HCT116 (cell line): ENCODE measurements at regions not wholly inside any gene's neighbourhood (a gene's known extent, or its start where the extent isn't known, plus 50 kb on each side); places are given as distances from the start of the nearest gene placed in this dataset.

Source experiments
- ATAC-seq: fragments of 200-7000 bp; cut with Tn5 transposase; 2 replicates; pipeline ENCODE4 v1.9.1; 2020; ENCODE audit warnings: mild to moderate bottlenecking, moderate library complexity
- BruUV-seq: library from RNA; stranded (reverse); fragments of 400-500 nt; replicated peaks from 2 replicates; lab custom pipeline; 2021; lab: Mats Ljungman, UMichigan
- CTCF ChIA-PET: fragments of 300-600 bp; sonication (Branson Sonifier 250); formaldehyde crosslinking; loops from one replicate; lab custom pipeline; 2021; ENCODE audit warnings: antibody characterized with exemption; lab: Charles Lee
- POLR2A ChIA-PET: fragments of 300-600, 350-600 bp; sonication (Branson Sonifier 250); formaldehyde crosslinking; loops from one replicate; lab custom pipeline; 2021; ENCODE audit warnings: antibody characterized with exemption; lab: Charles Lee
- RAD21 ChIA-PET, 2 experiments: fragments of 300-600 bp; sonication (Branson Sonifier 250); formaldehyde crosslinking; loops; one replicate each; lab custom pipeline; 2023; ENCODE audit warnings: low total read pairs in 2 of 2; ENCODE audit not compliant: uncharacterized antibody in 2 of 2, unreplicated experiment in 2 of 2, low non-redundant PET in 1 of 2; lab: Charles Lee
- DNase-seq: peaks from one replicate; pipeline ENCODE4 v3.0.0-alpha.2; 2010; ENCODE audit warnings: low read depth, low spot score
- H2AFZ ChIP-seq: fragments of 200-600 bp; shearing (Covaris generic), sonication (generic); 2 replicates; pipeline ENCODE4 v1.6.1; 2017; ENCODE audit warnings: low read depth, mixed run types, mixed read lengths, antibody characterized with exemption, low read length; ENCODE audit not compliant: poor library complexity, severe bottlenecking
- H3K27ac ChIP-seq: 2 replicates; pipeline ENCODE4 v1.5.1; 2012; ENCODE audit warnings: low read depth, low read length
- H3K27me3 ChIP-seq: fragments of 200-600 bp; sonication (generic); 2 replicates; pipeline ENCODE4 v1.6.1; 2016; ENCODE audit warnings: mixed run types, low read length, mixed read lengths; ENCODE audit not compliant: insufficient read depth
- H3K36me3 ChIP-seq, 2 experiments: fragments of 200-500 bp in 1 of 2; fragments of 200-600 bp in 1 of 2; sonication (Bioruptor generic) in 1 of 2; sonication (generic) in 1 of 2; 2 replicates each; pipeline versions ENCODE4 v1.5.1 to v1.6.1; 2014 to 2016; ENCODE audit warnings: low read length in 2 of 2, inconsistent platforms in 1 of 2, mixed read lengths in 1 of 2, mixed run types in 1 of 2; ENCODE audit not compliant: insufficient read depth in 2 of 2, control insufficient read depth in 1 of 2
- H3K4me1 ChIP-seq, 2 experiments: fragments of 200-600 bp in 1 of 2; sonication (generic) in 1 of 2; 2 replicates each; pipeline versions ENCODE4 v1.5.1 to v1.6.1; 2012 to 2017; ENCODE audit warnings: low read length in 2 of 2, inconsistent platforms in 1 of 2, mild to moderate bottlenecking in 1 of 2, mixed read lengths in 1 of 2, mixed run types in 1 of 2, moderate library complexity in 1 of 2; ENCODE audit not compliant: insufficient read depth in 2 of 2, control insufficient read depth in 1 of 2
- H3K4me2 ChIP-seq: fragments of 200-600 bp; sonication (generic); 2 replicates; pipeline ENCODE4 v1.6.1; 2017; ENCODE audit warnings: mixed run types, low read length, mixed read lengths
- H3K4me3 ChIP-seq, 2 experiments: fragments of 200-600 bp in 1 of 2; sonication (generic) in 1 of 2; replicated peaks in 1 of 2; 2 replicates each; pipeline ENCODE4 v1.5.1; 2011 to 2016; ENCODE audit warnings: low read length in 2 of 2, control low read depth in 1 of 2, low read depth in 1 of 2, mild to moderate bottlenecking in 1 of 2, mixed read lengths in 1 of 2, mixed run types in 1 of 2
- H3K79me2 ChIP-seq: fragments of 200-600 bp; sonication (generic); 2 replicates; pipeline ENCODE4 v1.6.1; 2017; ENCODE audit warnings: mild to moderate bottlenecking, mixed run types, low read length, moderate library complexity, mixed read lengths; ENCODE audit not compliant: insufficient read depth
- H3K9ac ChIP-seq: fragments of 200-600 bp; sonication (generic); 2 replicates; pipeline ENCODE4 v1.6.1; 2016; ENCODE audit warnings: low read length, mixed read lengths
- H3K9me2 ChIP-seq: fragments of 200-600 bp; sonication (generic), shearing (Covaris generic); 2 replicates; pipeline ENCODE4 v1.6.1; 2017; ENCODE audit warnings: mixed run types, mild to moderate bottlenecking, moderate library complexity; ENCODE audit not compliant: insufficient read depth
- H3K9me3 ChIP-seq, 2 experiments: fragments of 200-500 bp in 1 of 2; fragments of 200-600 bp in 1 of 2; sonication (Bioruptor generic) in 1 of 2; sonication (generic) in 1 of 2; 2 replicates each; pipeline ENCODE4 v1.6.1; 2014 to 2017; ENCODE audit warnings: low read length in 2 of 2, mixed read lengths in 2 of 2, inconsistent platforms in 1 of 2, low read depth in 1 of 2, mild to moderate bottlenecking in 1 of 2, mixed run types in 1 of 2, moderate library complexity in 1 of 2; ENCODE audit not compliant: control insufficient read depth in 1 of 2, insufficient read depth in 1 of 2
- H4K20me1 ChIP-seq: fragments of 200-600 bp; sonication (generic), shearing (Covaris generic); 2 replicates; pipeline ENCODE4 v1.6.1; 2017; ENCODE audit warnings: mixed run types, mild to moderate bottlenecking, moderate library complexity; ENCODE audit not compliant: insufficient read depth
- ATF3 ChIP-seq: IDR thresholded peaks from 2 replicates; pipeline ENCODE4 v1.6.1; 2012
- CBX3 ChIP-seq: IDR thresholded peaks from 2 replicates; pipeline ENCODE4 v1.6.1; 2012; ENCODE audit warnings: low read depth
- CEBPB ChIP-seq: IDR thresholded peaks from 2 replicates; pipeline ENCODE4 v1.6.1; 2012; ENCODE audit warnings: low read depth
- CTCF ChIP-seq, 3 experiments: fragments of 200-600 bp in 1 of 3; sonication (generic) in 1 of 3; IDR thresholded peaks in 2 of 3; conservative IDR thresholded peaks in 1 of 3; 2 replicates each; pipeline ENCODE4 v1.5.1; 2012 to 2017; ENCODE audit warnings: low read depth in 2 of 3, low read length in 2 of 3, antibody characterized with exemption in 1 of 3, borderline replicate concordance in 1 of 3, control low read depth in 1 of 3, mild to moderate bottlenecking in 1 of 3, mixed read lengths in 1 of 3, mixed run types in 1 of 3, moderate library complexity in 1 of 3; ENCODE audit not compliant: insufficient read depth in 1 of 3
- EGR1 ChIP-seq: IDR thresholded peaks from 2 replicates; pipeline ENCODE4 v1.6.1; 2012; ENCODE audit warnings: low read depth
- ELF1 ChIP-seq: IDR thresholded peaks from 2 replicates; pipeline ENCODE4 v1.6.1; 2012; ENCODE audit warnings: low read depth, borderline replicate concordance
- EZH2 ChIP-seq: fragments of 200-600 bp; sonication (generic); IDR thresholded peaks from 2 replicates; pipeline ENCODE4 v1.6.1; 2017; ENCODE audit warnings: antibody characterized with exemption, mixed run types
- FOSL1 ChIP-seq: IDR thresholded peaks from 2 replicates; pipeline ENCODE4 v1.6.1; 2012; ENCODE audit warnings: low read depth
- JUND ChIP-seq: IDR thresholded peaks from 2 replicates; pipeline ENCODE4 v1.6.1; 2012
- MAX ChIP-seq: IDR thresholded peaks from 2 replicates; pipeline ENCODE4 v1.6.1; 2012
- POLR2A ChIP-seq: IDR thresholded peaks from 2 replicates; pipeline ENCODE4 v1.7.0; 2011; ENCODE audit warnings: borderline replicate concordance; ENCODE audit not compliant: insufficient read depth, insufficient read length; ENCODE audit errors: extremely low read depth
- POLR2AphosphoS5 ChIP-seq: IDR thresholded peaks from 2 replicates; pipeline ENCODE4 v1.6.1; 2011; ENCODE audit warnings: mild to moderate bottlenecking, low read depth, low read length, moderate library complexity
- RAD21 ChIP-seq: IDR thresholded peaks from 2 replicates; pipeline ENCODE4 v1.6.1; 2012; ENCODE audit warnings: low read depth, mild to moderate bottlenecking
- REST ChIP-seq: IDR thresholded peaks from 2 replicates; pipeline ENCODE4 v1.6.1; 2012; ENCODE audit warnings: low read depth
- SP1 ChIP-seq: IDR thresholded peaks from 2 replicates; pipeline ENCODE4 v1.6.1; 2012; ENCODE audit warnings: low read depth
- TCF7L2 ChIP-seq: IDR thresholded peaks from 2 replicates; pipeline ENCODE4 v1.7.0; 2011; ENCODE audit warnings: borderline replicate concordance, inconsistent platforms; ENCODE audit not compliant: insufficient read depth, insufficient read length; ENCODE audit errors: extremely low read depth
- YY1 ChIP-seq: IDR thresholded peaks from 2 replicates; pipeline ENCODE4 v1.6.1; 2011; ENCODE audit warnings: low read length, low read depth, moderate library complexity, mild to moderate bottlenecking; ENCODE audit not compliant: insufficient replicate concordance; ENCODE audit errors: extremely low read depth
- ZBTB33 ChIP-seq: IDR thresholded peaks from 2 replicates; pipeline ENCODE4 v1.6.1; 2011; ENCODE audit warnings: mild to moderate bottlenecking, low read length, moderate library complexity; ENCODE audit not compliant: insufficient replicate concordance; ENCODE audit errors: extremely low read depth
- ZFX ChIP-seq: fragments of 450-650 bp; IDR thresholded peaks from 2 replicates; pipeline ENCODE4 v1.6.1; 2017
- ZNF274 ChIP-seq: fragments of 200-500 bp; sonication (Bioruptor generic); IDR thresholded peaks from 2 replicates; pipeline ENCODE4 v1.6.1; 2014; ENCODE audit warnings: mild to moderate bottlenecking, low read depth, low read length, inconsistent platforms
- intact Hi-C: fragments of 100-400 bp; cut with micrococcal nuclease; formaldehyde crosslinking; loops from 2 replicates; pipeline ENCODE4 v1.10.0; 2022

- intact Hi-C loops: no loop called here
- RAD21 ChIA-PET: no interaction called here
- no peak for ATAC-seq
Measured at GRCh38 chr4:124230268-124230667, 482.3 kb downstream of the ANKRD50 start.

More at GRCh38 chr4:124230268-124230667, 482.3 kb downstream of the ANKRD50 start:
- no TSS peak for BruUV-seq
- POLR2A ChIA-PET: no interaction called here
- CTCF ChIA-PET: no interaction called here
- no peaks in the 10 kb centered on the region for H4K20me1 ChIP-seq
- no peak overlapping the region for H2AFZ ChIP-seq
- H3K27ac ChIP-seq: no peak overlapping the region
- H3K79me2 ChIP-seq: no peaks in the 10 kb centered on the region
- TF ChIP-seq ATF3 (no peak), ZBTB33 (no peak), ZNF274 (no peak), YY1 (no peak), JUND (no peak), EGR1 (no peak), EZH2 (no peak), RAD21 (no peak), POLR2AphosphoS5 (no peak), POLR2A (no peak), ZFX (no peak), REST (no peak), SP1 (no peak), MAX (no peak), CEBPB (no peak), TCF7L2 (no peak), ELF1 (no peak), FOSL1 (no peak), CBX3 (no peak), CTCF (IDR thresholded peaks at IDR 0.05 in 2 of 3, conservative IDR thresholded peaks at IDR 0.05 in 1 of 3; ENCODE audit: borderline replicate concordance in 1 of 3, insufficient read depth in 1 of 3, low read depth in 2 of 3, low read length in 2 of 3) (no peak)
- no peak overlapping the region for H3K4me3 ChIP-seq
- no peaks in the 10 kb centered on the region for H3K4me1 ChIP-seq
- DNase-seq: no peak
- no peaks in the 10 kb centered on the region for H3K27me3 ChIP-seq
- H3K36me3 ChIP-seq: no peaks in the 10 kb centered on the region
- H3K4me2 ChIP-seq: no peak overlapping the region
- no peak overlapping the region for H3K9ac ChIP-seq
- H3K9me3 ChIP-seq: no peaks in the 10 kb centered on the region
- no peaks in the 10 kb centered on the region for H3K9me2 ChIP-seq
